ENCODE measurements at regions not wholly inside any gene's neighbourhood (a gene's known extent, or its start where the extent isn't known, plus 50 kb on each side); places are given as distances from the start of the nearest gene placed in this dataset.

GRCh38 chr20:62535282-62535811 lies 59.6 kb upstream of the GATA5 start:
- H3K27ac ChIP-seq (ENCODE audit: insufficient read depth, low read length, poor library complexity, severe bottlenecking): no peak overlapping the region
- H3K27me3 ChIP-seq (replicated peaks; ENCODE audit: control insufficient read depth, insufficient read depth, low read length, poor library complexity, severe bottlenecking): no peaks in the 10 kb centered on the region
- no peaks in the 10 kb centered on the region for H3K4me1 ChIP-seq (ENCODE audit: control insufficient read depth, insufficient read depth, low read length, poor library complexity, severe bottlenecking)
- no peaks in the 10 kb centered on the region for H3K36me3 ChIP-seq (ENCODE audit: control insufficient read depth, insufficient read depth, low read length)
- DNase-seq: no peak
- no peak overlapping the region for H3K4me3 ChIP-seq (ENCODE audit: insufficient read depth, low read depth, low read length, poor library complexity, severe bottlenecking)
- H3K9me3 ChIP-seq (ENCODE audit: control insufficient read depth, low read length): no peaks in the 10 kb centered on the region

- no peaks in the 10 kb centered on the region for H3K27me3 ChIP-seq (replicated peaks; ENCODE audit: control insufficient read depth, insufficient read depth, low read length, poor library complexity, severe bottlenecking)
- no peak overlapping the region for H3K27ac ChIP-seq (ENCODE audit: insufficient read depth, low read length, poor library complexity, severe bottlenecking)
- no peaks in the 10 kb centered on the region for H3K36me3 ChIP-seq (ENCODE audit: control insufficient read depth, insufficient read depth, low read length)
- DNase-seq: no peak
- no peaks in the 10 kb centered on the region for H3K9me3 ChIP-seq (ENCODE audit: control insufficient read depth, low read length)
- H3K4me3 ChIP-seq (ENCODE audit: insufficient read depth, low read depth, low read length, poor library complexity, severe bottlenecking): no peak overlapping the region
- no peaks in the 10 kb centered on the region for H3K4me1 ChIP-seq (ENCODE audit: control insufficient read depth, insufficient read depth, low read length, poor library complexity, severe bottlenecking)
Observed at GRCh38 chr20:62535964-62536363, 60.2 kb upstream of the GATA5 start.

- Histone ChIP-seq H3K9me3 (ENCODE audit: control insufficient read depth, low read length) (no peaks in the 10 kb centered on the region), H3K36me3 (ENCODE audit: control insufficient read depth, insufficient read depth, low read length) (no peaks in the 10 kb centered on the region), H3K4me3 (ENCODE audit: insufficient read depth, low read depth, low read length, poor library complexity, severe bottlenecking) (no peak overlapping the region), H3K4me1 (ENCODE audit: control insufficient read depth, insufficient read depth, low read length, poor library complexity, severe bottlenecking) (no peaks in the 10 kb centered on the region), H3K27ac (ENCODE audit: insufficient read depth, low read length, poor library complexity, severe bottlenecking) (no peak overlapping the region), H3K27me3 (replicated peaks; ENCODE audit: control insufficient read depth, insufficient read depth, low read length, poor library complexity, severe bottlenecking) (no peaks in the 10 kb centered on the region)
- no peak for DNase-seq
Observed at GRCh38 chr20:62536871-62537401, 61.1 kb upstream of the GATA5 start.

GRCh38 chr20:62537649-62538292 lies 62.0 kb upstream of the GATA5 start:
- no peak overlapping the region for H3K4me3 ChIP-seq (ENCODE audit: insufficient read depth, low read depth, low read length, poor library complexity, severe bottlenecking)
- H3K36me3 ChIP-seq (ENCODE audit: control insufficient read depth, insufficient read depth, low read length): no peaks in the 10 kb centered on the region
- H3K27me3 ChIP-seq (replicated peaks; ENCODE audit: control insufficient read depth, insufficient read depth, low read length, poor library complexity, severe bottlenecking): no peaks in the 10 kb centered on the region

GRCh38 chr20:62539198-62540045 lies 63.6 kb upstream of the GATA5 start:
- H3K27me3 ChIP-seq (replicated peaks; ENCODE audit: control insufficient read depth, insufficient read depth, low read length, poor library complexity, severe bottlenecking): no peaks in the 10 kb centered on the region
- DNase-seq: no peak

More at GRCh38 chr20:62537649-62538292, 62.0 kb upstream of the GATA5 start:
- no peak for DNase-seq
- H3K4me1 ChIP-seq (ENCODE audit: control insufficient read depth, insufficient read depth, low read length, poor library complexity, severe bottlenecking): no peaks in the 10 kb centered on the region
- no peaks in the 10 kb centered on the region for H3K9me3 ChIP-seq (ENCODE audit: control insufficient read depth, low read length)
- no peak overlapping the region for H3K27ac ChIP-seq (ENCODE audit: insufficient read depth, low read length, poor library complexity, severe bottlenecking)

GRCh38 chr20:62540504-62540903 lies 64.7 kb upstream of the GATA5 start:
- Histone ChIP-seq H3K9me3 (ENCODE audit: control insufficient read depth, low read length) (no peaks in the 10 kb centered on the region), H3K36me3 (ENCODE audit: control insufficient read depth, insufficient read depth, low read length) (no peaks in the 10 kb centered on the region), H3K27me3 (replicated peaks; ENCODE audit: control insufficient read depth, insufficient read depth, low read length, poor library complexity, severe bottlenecking) (no peaks in the 10 kb centered on the region), H3K27ac (ENCODE audit: insufficient read depth, low read length, poor library complexity, severe bottlenecking) (no peak overlapping the region), H3K4me1 (ENCODE audit: control insufficient read depth, insufficient read depth, low read length, poor library complexity, severe bottlenecking) (no peaks in the 10 kb centered on the region), H3K4me3 (ENCODE audit: insufficient read depth, low read depth, low read length, poor library complexity, severe bottlenecking) (no peak overlapping the region)
- no peak for DNase-seq

More at GRCh38 chr20:62539198-62540045, 63.6 kb upstream of the GATA5 start:
- Histone ChIP-seq H3K36me3 (ENCODE audit: control insufficient read depth, insufficient read depth, low read length) (no peaks in the 10 kb centered on the region), H3K27ac (ENCODE audit: insufficient read depth, low read length, poor library complexity, severe bottlenecking) (no peak overlapping the region), H3K4me3 (ENCODE audit: insufficient read depth, low read depth, low read length, poor library complexity, severe bottlenecking) (no peak overlapping the region), H3K4me1 (ENCODE audit: control insufficient read depth, insufficient read depth, low read length, poor library complexity, severe bottlenecking) (no peaks in the 10 kb centered on the region), H3K9me3 (ENCODE audit: control insufficient read depth, low read length) (no peaks in the 10 kb centered on the region)

- H3K27ac ChIP-seq (ENCODE audit: insufficient read depth, low read length, poor library complexity, severe bottlenecking): no peak overlapping the region
Observed at GRCh38 chr20:62542862-62543261, 67.1 kb upstream of the GATA5 start.

GRCh38 chr20:62543470-62544302 lies 67.9 kb upstream of the GATA5 start:
- no peaks in the 10 kb centered on the region for H3K4me1 ChIP-seq (ENCODE audit: control insufficient read depth, insufficient read depth, low read length, poor library complexity, severe bottlenecking)
- no peak overlapping the region for H3K4me3 ChIP-seq (ENCODE audit: insufficient read depth, low read depth, low read length, poor library complexity, severe bottlenecking)
- no peak overlapping the region for H3K27ac ChIP-seq (ENCODE audit: insufficient read depth, low read length, poor library complexity, severe bottlenecking)
- DNase-seq: no peak
- no peaks in the 10 kb centered on the region for H3K36me3 ChIP-seq (ENCODE audit: control insufficient read depth, insufficient read depth, low read length)
- no peaks in the 10 kb centered on the region for H3K9me3 ChIP-seq (ENCODE audit: control insufficient read depth, low read length)
- peaks cover 7% of the 10 kb centered on the region for H3K27me3 ChIP-seq (replicated peaks; ENCODE audit: control insufficient read depth, insufficient read depth, low read length, poor library complexity, severe bottlenecking)

More at GRCh38 chr20:62542862-62543261, 67.1 kb upstream of the GATA5 start:
- Histone ChIP-seq H3K27me3 (replicated peaks; ENCODE audit: control insufficient read depth, insufficient read depth, low read length, poor library complexity, severe bottlenecking) (no peaks in the 10 kb centered on the region), H3K36me3 (ENCODE audit: control insufficient read depth, insufficient read depth, low read length) (no peaks in the 10 kb centered on the region), H3K9me3 (ENCODE audit: control insufficient read depth, low read length) (no peaks in the 10 kb centered on the region), H3K4me1 (ENCODE audit: control insufficient read depth, insufficient read depth, low read length, poor library complexity, severe bottlenecking) (no peaks in the 10 kb centered on the region), H3K4me3 (ENCODE audit: insufficient read depth, low read depth, low read length, poor library complexity, severe bottlenecking) (no peak overlapping the region)
- no peak for DNase-seq

GRCh38 chr20:62544505-62545055 lies 68.8 kb upstream of the GATA5 start:
- Histone ChIP-seq H3K27ac (ENCODE audit: insufficient read depth, low read length, poor library complexity, severe bottlenecking) (no peak overlapping the region), H3K27me3 (replicated peaks; ENCODE audit: control insufficient read depth, insufficient read depth, low read length, poor library complexity, severe bottlenecking) (peaks cover 11% of the 10 kb centered on the region), H3K4me3 (ENCODE audit: insufficient read depth, low read depth, low read length, poor library complexity, severe bottlenecking) (no peak overlapping the region), H3K9me3 (ENCODE audit: control insufficient read depth, low read length) (no peaks in the 10 kb centered on the region), H3K4me1 (ENCODE audit: control insufficient read depth, insufficient read depth, low read length, poor library complexity, severe bottlenecking) (no peaks in the 10 kb centered on the region), H3K36me3 (ENCODE audit: control insufficient read depth, insufficient read depth, low read length) (no peaks in the 10 kb centered on the region)
- no peak for DNase-seq
